ENCODE measurements at regions not wholly inside any gene's neighbourhood (a gene's known extent, or its start where the extent isn't known, plus 50 kb on each side); places are given as distances from the start of the nearest gene placed in this dataset.

DNA sequence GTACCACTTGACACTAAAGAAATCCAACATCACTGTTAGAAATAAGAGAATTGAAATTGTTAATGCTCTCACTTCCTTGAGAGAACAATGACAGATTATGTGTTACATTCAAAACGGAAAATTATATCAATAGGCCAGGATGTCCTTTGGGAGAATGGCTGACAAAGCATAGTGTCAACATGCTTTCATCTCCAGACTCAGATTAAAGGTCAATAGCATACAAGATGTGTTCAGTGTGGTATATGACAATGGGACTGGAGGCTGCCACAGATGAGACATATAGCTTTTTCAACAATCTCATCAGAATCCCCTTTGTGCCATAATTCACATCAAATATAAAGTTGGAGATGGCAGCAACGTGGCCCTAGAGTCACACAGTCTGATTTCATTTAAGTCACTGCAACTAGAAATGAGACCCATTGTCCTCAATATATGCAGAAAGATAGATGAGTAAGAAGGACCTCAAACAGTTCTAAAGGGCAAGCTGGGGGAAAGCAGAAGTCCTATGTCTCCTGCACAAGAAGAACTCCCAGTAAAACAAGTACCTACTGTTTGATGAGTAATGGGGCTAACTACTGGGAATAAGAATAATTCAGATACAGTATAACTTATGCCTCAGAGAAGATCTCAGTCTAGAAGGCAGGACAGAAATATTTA is 327.9 kb downstream of the TTLL7 start:
- no peak for DNase-seq

DNA sequence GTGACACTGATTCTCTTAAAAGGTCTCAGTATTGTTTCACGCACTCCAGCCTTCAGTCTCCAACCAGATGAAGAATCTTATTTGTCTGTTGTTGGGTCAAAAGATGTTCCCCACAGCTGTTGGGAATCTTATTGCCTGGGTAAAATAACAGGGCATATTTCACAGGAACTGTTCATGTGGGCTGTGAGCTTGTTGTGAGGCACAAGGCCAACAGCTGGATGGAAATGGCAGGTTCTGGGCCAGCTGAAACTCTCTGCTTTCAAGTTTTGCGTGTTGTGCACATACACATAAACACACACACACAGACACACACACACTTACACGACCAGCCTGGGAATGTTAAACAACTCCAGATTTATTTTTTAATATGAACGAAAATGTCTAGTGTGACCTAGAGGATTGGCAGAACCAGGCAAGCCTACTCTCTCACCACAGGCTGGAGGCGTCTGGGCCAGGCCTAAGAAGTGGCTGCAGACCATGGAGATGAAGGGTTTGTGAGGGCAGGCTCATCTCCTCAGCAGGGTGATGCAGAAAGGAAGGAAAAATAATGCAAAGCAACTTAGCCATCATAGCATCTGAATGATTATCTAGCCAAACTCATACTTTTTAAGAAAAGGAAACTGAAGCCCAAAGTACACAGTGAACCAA is 357.0 kb downstream of the TTLL7 start:
- DNase-seq = no peak

DNA sequence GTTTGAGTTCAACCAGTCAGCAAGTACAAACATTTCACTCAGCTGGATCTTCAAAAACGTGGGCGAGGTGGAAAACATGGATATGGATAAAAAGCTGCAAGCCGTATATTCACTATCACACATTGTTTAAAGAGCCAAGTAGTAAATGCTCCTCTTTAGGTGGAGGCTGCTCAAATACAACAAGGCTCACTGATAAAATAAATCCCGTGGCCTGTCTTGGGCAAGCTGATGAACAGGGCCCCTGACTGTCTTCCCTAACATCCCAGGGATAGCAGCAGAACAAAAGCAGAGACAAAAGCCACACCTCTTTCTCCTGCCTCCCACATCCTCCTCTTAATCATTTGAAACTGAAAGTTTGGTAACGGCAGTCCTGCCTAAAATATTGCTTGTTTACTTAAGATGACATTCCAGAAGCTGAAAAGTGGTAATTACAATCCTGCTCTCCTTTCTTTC is 357.7 kb downstream of the TTLL7 start:
- DNase-seq = peak in 2 of 3 experiments; percentile 9 to 23

DNA sequence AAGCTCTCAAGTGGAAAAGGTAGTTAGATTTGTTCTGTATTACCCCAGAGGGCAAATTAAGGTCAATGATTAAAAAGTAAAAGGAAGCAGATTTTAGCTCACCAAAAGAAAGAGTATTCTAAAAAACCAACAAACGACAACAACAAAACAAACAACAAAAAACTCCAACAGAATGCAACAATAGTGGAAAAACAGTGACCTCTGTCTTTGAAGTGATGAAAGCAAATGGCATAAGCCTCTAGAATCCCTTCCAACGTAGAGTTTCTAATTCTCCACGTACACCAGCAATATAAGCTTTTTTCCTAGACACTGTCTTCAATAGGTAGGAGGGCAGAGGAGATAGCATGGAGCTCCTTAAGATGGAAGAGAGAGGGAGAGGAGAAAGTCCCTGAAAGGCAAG is 359.1 kb downstream of the TTLL7 start:
- no peak for DNase-seq

DNA sequence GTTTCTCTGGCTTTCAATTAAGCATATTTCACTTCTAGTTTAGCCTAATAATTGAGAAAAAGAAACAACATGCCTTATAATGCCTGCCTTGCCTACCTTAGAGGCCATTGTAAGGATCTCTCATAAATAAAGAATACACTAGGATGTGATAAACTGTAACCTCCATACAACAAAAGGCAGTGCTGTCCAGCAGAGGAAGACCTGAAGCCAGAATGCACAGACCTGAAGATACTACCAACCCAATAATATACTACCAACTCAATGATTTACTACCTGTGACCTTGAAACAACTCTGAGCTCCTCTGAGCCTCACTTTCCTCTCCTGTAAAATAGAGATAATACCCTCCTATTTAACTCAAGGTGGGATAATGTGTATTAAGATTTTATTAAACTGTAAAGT is 361.3 kb downstream of the TTLL7 start:
- no peak for DNase-seq

DNA sequence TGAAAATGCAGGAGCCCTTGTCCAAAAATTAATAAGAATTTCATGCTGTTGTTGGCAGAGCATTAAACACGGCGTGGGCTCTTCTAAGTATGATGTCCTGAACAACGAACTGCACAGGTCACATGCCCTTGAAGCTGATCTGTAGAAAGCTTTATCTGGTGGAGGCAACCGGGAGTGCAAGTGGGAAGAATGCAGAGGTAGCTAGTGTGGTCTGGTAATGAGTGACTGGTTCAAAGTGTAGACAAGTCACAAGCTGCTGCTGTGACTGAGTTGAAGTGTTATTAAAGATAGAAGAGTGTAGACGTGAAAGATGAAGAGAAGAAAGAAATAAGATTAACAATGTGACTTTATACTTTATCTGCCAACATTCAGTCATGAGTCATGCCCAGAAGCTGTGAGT is 361.9 kb downstream of the TTLL7 start:
- no peak for DNase-seq

DNA sequence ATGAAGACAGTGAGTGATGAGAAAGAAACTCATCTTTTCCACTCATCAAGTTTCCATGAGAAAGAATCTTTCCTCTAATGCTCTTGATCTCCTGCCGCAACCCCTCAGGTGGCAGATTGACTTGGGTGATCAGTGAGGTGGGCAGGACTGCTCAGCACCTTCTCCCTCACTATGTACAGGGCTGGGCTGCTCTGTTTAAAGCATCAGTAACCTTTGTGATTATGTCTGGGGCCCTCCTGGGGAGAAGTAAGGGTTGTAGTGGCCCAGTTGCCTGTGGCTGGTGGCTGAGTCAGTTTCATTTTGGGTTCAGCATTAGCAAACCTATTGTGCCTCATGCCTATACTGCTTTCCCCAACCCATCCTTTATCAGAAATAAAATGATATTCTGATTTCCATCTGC is 366.0 kb downstream of the TTLL7 start:
- no peak for DNase-seq

DNA sequence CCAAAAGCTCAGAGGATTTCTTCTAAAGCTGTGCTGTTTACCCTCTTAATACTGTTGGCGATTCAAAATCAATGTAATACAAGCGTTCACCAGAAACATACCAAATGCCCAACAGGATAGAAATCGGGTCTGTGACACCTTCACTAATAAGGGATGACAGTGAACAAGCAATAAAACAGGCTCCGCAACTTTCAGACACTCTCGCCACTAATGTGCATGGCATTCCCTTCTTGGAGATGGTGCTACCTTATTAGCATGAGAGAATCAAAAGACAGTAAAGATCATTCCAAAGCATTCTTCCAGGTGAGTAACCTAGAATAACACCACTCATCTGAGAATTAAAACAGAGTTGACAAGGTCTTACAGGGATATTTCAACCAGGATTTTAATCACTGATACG is 367.1 kb downstream of the TTLL7 start:
- no peak for DNase-seq

DNA sequence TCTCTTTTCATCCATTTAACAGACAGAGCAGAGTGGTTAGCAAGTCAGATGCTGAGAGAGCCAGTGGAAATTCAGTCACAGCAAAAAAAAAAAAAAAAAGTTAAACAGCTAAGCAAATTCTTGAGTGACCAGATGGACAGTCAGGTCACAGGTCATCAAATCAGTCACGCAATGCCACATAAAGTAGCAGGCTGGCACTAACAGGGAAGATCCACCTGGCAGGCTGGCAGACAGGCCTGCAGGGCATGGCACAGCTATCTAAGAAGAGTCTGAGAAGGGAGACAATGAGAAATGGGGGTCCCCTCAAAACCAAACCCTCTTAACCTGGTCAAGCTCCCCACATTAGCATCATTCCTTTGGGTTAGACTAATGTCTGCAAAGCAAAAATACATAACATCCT is 371.9 kb downstream of the TTLL7 start:
- DNase-seq = no peak

DNA sequence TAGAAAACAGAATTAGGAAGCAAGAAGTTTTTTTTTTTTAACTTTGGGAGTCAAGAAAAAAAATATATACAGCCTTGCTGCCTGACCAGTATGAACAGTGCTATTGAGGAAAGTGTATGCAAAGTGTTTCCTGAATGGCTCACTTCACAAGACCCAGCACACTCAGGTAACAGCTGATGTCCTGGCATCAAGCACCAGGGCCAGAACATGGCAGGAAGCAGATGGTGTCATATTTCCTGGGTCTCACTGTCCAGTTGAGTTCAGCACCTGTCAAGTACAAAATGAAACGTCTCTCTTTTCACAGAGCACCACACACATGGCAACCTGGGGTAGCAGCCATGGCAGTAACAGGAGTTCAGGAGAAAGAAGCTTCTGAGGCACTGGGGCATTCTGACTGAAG is 372.3 kb downstream of the TTLL7 start:
- peak; percentile 15 to 72 (median 15) for DNase-seq

DNA sequence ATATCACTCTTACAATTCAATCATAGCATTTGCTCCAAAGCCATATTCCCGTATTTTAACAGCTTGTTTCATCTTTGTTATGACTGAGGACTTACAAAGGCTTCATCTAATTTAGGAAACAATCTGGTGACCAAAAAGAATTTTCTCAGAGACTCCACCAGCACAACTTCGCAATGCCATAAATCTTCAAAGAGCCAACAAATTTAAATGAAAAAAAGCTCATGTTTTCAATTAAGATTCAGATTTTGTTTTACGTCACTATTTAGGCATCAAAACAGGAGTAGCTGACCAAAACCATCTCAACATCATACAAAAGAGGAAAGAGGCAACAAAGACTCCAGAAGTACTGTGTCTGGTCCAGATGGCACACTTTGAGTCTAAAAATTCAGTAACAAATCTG is 373.3 kb downstream of the TTLL7 start:
- DNase-seq = no peak

DNA sequence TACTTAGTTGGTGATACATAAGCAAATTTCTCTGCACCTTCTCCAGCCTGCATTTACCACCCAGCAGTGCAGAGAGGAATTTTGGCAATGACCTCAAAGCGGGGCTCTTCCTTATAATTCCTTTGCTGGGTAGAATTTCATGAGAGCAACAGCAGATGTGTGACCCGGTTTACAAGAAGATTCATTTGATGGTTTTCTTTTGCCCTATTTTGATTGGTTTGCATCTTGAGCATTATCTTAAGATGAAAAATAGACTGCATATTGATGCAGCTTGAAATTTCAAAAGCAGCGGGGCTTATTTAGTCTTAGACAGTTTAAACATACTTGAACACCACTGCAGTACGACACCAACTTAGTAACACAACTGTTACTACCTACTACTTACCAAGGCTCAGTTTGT is 378.9 kb downstream of the TTLL7 start:
- DNase-seq = no peak

DNA sequence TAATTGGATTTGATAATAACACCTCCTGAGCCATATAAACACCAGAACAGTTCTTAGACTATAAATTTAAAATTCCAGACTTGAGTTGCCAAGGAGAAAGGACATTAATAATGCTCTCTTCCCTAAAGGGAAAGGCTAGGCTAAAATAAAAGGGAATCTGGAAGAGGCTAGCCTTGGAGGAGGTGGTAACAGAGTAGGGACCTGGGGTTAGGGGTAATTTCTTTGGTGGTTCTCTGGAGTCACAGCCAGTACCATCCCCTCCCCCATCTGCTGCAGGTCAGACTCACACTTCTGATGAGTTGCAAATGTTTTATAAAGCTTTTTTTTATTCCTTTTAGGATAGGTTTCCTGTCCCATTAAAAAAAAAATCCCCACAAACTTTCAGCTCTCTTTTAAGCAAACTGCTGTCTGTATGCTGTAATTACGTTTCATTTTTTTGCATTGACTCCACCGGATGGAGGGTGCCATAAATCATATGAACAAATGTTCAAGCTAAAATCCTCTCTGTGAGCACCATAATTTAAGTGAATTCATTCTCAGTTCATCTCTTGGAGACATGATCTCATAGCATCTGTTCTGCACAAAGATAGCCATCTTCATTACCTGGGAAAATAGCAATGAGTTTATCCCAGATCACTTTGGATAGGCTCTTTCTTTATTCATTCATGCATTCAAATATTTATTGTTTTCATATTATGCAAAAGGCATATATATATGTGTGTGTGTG is 379.6 kb downstream of the TTLL7 start:
- DNase-seq = peak in 2 of 3 experiments; percentile 36 to 77

DNA sequence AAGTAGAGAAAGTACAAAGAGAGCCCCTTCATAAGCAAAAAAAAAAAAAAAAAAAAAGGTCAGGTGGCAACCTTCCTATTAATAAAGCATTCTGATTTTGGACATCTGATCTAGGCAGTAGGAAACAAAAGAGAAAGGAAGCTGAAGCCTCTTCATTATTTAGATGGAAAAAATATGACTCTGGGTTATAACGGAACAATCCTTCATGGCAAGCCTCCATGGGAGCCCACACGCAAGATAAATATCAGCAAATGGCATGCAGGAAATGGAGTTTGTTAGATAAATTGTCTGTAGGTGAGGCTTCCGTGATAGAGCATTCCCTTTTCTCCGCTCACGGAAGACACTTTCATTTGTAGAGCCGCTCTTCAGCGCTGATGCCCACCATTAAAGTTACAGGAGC is 381.0 kb downstream of the TTLL7 start:
- no peak for DNase-seq

DNA sequence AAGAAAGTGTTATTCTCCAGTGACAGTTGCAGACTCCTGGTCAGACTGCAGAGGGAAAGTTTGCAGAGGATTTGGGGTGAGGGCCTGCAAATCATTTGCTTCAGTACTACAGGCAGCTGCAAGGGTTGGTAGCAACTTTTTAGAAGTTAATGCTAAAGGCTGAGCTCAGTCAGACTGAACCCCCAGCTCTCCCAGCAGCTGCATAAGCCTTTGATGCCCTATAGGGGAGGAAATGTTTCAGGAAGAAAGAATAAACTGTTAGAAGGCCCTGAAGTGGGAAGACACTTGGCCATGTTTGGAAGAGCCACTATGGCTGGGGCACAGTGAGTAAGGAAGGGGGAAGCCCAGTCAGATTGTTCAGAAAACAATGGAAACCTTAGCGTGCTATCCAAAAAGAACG is 383.6 kb downstream of the TTLL7 start:
- DNase-seq = no peak

DNA sequence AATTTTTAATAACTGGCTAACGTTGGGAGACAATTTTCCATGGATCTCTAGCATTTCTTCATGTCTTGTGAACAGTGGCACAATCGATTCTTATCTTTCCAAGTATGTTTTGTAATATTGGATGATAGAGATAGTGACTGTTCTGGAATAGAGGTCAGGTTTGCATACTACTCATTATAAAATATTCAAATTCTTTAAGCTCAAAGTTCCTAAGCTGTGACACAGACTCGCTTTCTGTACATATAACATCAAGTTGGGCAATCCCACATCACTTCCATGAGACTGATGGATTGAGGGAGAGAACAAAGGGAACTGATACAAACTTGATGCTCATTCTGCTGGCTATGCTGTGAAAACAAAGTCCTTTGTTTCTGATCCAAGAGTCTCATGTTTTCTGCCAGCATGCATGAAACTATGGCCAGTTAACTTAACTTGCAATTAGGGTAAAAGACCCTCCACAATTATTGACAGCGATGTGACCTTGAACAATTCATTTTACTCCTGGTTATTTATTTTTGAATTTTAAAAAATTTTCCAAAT is 392.4 kb downstream of the TTLL7 start:
- no peak for DNase-seq

DNA sequence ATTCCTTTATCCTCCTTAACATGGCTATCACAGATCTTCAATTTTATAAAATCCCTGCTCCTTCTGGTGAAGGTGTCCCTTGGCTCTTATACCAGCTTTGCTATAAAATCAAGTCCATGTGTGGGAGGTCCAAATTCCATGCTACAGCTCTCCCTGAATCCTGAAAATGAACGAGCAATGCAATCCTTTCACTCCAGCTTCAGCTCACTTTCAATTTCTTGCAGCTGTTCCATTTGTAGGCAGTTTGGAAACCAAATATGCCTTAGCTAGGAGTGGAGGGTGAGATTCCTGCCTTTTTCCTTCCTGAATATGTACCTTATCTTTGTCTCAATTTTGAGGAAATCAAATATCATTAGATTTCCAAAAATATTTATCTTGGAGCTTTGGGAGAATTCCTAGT is 402.6 kb downstream of the TTLL7 start:
- DNase-seq = no peak

DNA sequence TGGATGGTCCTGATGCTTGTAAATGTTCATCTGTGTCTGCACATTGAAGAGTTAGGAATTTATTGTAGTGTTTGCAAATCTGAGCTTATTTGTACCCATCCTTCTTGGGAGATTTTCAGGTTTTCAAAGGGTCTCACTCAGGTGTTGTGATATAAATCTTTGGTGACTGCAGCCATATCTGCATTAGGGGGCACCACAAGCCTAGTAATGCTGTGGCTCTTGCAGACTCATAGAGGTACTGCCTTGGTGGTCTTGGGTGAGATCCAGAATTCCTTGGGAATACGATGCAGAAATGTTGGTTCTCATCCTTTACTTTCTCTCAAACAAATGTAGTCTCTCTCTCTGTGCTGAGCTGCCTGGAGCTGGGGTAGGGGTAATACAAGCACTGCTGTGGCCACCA is 405.9 kb downstream of the TTLL7 start:
- no peak for DNase-seq

DNA sequence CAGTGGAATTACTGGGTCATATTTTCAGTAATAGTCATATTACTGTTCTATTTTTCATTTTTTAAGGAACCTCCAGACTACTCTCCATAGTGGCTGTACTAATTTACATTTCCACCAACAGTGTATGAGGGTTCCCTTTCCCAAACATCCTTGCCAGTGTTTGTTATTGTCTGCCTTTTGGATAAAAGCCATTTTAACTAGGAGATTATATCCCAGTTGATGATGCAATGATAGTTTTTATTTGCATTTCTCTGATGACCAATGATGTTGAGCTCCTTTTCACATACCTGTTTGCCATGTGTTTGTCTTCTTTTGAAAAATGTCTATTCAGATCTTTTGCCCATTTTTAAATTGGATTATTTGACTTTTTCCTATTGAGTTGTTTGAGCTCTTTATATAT is 410.8 kb downstream of the TTLL7 start:
- DNase-seq = no peak

DNA sequence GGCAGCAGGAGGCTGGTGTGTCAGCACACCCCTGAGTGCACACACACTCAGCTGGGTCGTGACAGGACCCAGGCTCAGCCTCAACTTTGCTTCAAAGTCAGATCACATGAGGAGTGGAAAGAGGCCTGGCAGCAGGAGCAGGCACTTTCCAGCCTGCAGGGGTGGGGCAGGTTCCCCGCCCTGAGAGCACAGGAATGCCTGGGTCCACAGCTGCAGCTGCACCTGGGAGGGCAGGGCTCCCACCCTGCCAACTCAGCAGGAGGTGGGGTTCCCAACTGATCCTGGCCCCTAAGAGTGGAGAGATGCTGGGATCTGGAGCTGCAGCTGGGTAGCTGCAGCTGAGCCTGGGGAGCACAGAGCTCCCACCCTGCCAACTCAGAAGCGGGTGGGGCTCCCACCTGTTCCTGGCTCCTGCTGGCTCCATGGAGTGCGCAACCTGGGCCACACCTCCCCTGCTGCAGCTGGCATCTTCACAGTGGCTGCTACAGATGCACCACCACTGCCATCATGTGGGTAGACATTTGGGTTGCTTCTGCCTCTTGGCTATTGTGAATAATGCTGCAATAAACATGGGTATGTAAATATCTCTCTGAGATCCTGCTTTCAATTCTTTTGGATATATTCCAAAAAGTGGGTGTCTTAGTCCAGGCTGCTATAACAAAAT is 415.4 kb downstream of the TTLL7 start:
- peak in 2 of 3 experiments; percentile 23 to 51 for DNase-seq

DNA sequence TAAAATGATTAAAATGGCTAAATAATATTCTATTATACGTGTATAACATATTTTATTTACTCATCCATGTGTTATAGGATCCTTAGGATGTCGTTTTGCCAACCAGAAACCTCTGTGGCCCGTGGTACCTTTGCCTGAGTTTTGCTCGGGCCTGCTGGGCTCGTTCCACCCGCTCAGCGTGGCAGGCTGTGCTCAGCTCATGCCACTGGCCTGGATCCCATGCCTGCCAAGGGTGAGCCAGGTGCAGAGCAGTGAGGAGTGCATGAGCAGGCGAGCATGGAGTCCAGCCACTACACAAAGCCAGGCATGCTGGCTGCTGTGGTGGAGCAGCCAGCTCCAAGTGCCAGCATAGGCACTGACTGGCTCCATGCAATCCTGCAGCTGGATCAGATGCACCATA is 417.2 kb downstream of the TTLL7 start:
- no peak for DNase-seq

DNA sequence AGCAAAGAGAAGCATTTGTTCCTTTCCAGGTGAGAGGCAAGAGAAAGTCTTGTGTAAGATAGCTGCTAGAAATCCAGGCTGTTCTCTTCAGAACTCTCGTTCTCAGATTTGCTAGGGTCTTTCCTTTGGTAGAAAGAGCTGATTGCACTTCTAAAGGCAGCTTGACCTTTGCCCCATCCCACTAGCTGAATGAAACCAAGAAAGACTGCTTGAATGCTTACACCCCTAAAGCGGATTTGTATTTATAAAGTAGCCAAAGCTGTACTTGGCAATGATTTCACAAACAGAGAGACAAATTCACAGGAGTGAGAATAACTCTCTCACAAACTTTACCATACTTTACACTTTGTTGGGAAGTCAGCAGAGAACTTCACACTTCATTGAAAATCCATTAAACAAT is 424.1 kb downstream of the TTLL7 start:
- no peak for DNase-seq

DNA sequence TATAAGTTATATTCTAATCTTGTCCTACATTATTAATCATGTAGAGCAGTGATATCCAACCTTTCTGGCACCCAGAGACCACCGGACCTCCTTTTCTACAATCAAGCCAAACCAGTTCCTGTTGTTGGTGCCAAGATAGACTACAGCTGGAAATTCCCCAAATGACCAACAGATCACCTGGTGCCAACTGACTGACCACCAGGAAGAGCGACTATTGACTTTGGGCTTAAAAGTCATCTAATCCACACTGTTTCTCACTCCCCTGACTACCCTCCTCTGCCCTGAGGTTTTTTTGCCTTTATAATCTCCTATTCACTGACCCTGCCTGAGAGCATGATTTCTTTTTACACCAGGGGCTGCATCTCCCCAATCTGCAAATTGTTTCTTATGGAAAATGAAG is 425.2 kb downstream of the TTLL7 start:
- no peak for DNase-seq
